Nephron progenitor cell (in vitro differentiated cells): ENCODE measurements at regions not wholly inside any gene's neighbourhood (a gene's known extent, or its start where the extent isn't known, plus 50 kb on each side); places are given as distances from the start of the nearest gene placed in this dataset.

ENCODE experiments used
- DNase-seq: peaks from one replicate; pipeline ENCODE4 v3.0.0; 2021
- H3K27ac Mint-ChIP-seq: 2 replicates; pipeline ENCODE4 v1.8.0; 2021; ENCODE audit warnings: mild to moderate bottlenecking, moderate library complexity, mixed read lengths
- H3K27me3 Mint-ChIP-seq: 2 replicates; pipeline ENCODE4 v1.8.0; 2021; ENCODE audit warnings: mild to moderate bottlenecking, low read depth, mixed read lengths; ENCODE audit not compliant: poor library complexity
- H3K36me3 Mint-ChIP-seq: 2 replicates; pipeline ENCODE4 v1.8.0; 2021; ENCODE audit warnings: low read depth, mixed read lengths
- H3K4me1 Mint-ChIP-seq: 2 replicates; pipeline ENCODE4 v1.8.0; 2021; ENCODE audit warnings: mixed read lengths
- H3K4me3 Mint-ChIP-seq: 2 replicates; pipeline ENCODE4 v1.8.0; 2021; ENCODE audit warnings: mild to moderate bottlenecking, moderate library complexity, mixed read lengths
- H3K9me3 Mint-ChIP-seq: 2 replicates; pipeline ENCODE4 v1.8.0; 2021; ENCODE audit warnings: mild to moderate bottlenecking, moderate library complexity, mixed read lengths
- CTCF ChIP-seq: fragments of 200-600 bp; sonication (generic); IDR thresholded peaks from 2 replicates; pipeline ENCODE4 v1.5.0; 2021; ENCODE audit warnings: antibody characterized with exemption

- H3K36me3 Mint-ChIP-seq = no peaks in the 10 kb centered on the region
- H3K27ac Mint-ChIP-seq = no peak overlapping the region
- no peak for TF ChIP-seq CTCF
- no peaks in the 10 kb centered on the region for H3K4me1 Mint-ChIP-seq
- no peaks in the 10 kb centered on the region for H3K27me3 Mint-ChIP-seq
- H3K4me3 Mint-ChIP-seq = no peak overlapping the region
- no peaks in the 10 kb centered on the region for H3K9me3 Mint-ChIP-seq
- no peak for DNase-seq
Measured at GRCh38 chr6:92024110-92024509, 1395.2 kb downstream of the EPHA7 start.

GRCh38 chr6:92023410-92023966 lies 1395.9 kb downstream of the EPHA7 start:
- Mint-ChIP-seq H3K36me3 (no peaks in the 10 kb centered on the region), H3K4me1 (no peaks in the 10 kb centered on the region), H3K9me3 (no peaks in the 10 kb centered on the region), H3K27me3 (no peaks in the 10 kb centered on the region), H3K27ac (no peak overlapping the region), H3K4me3 (no peak overlapping the region)
- TF ChIP-seq CTCF = no peak
- no peak for DNase-seq

GRCh38 chr6:92011681-92012245 lies 1407.6 kb downstream of the EPHA7 start:
- TF ChIP-seq CTCF = no peak
- H3K4me1 Mint-ChIP-seq = no peaks in the 10 kb centered on the region
- H3K4me3 Mint-ChIP-seq = no peak overlapping the region
- H3K27ac Mint-ChIP-seq = no peak overlapping the region
- DNase-seq = no peak
- peaks cover 3% of the 10 kb centered on the region for H3K27me3 Mint-ChIP-seq
- H3K9me3 Mint-ChIP-seq = peaks cover 5% of the 10 kb centered on the region
- H3K36me3 Mint-ChIP-seq = no peaks in the 10 kb centered on the region

- no peaks in the 10 kb centered on the region for H3K9me3 Mint-ChIP-seq
- H3K4me1 Mint-ChIP-seq = no peaks in the 10 kb centered on the region
- no peaks in the 10 kb centered on the region for H3K27me3 Mint-ChIP-seq
- no peak for TF ChIP-seq CTCF
- DNase-seq = no peak
- no peak overlapping the region for H3K4me3 Mint-ChIP-seq
- no peak overlapping the region for H3K27ac Mint-ChIP-seq
- H3K36me3 Mint-ChIP-seq = no peaks in the 10 kb centered on the region
Measured at GRCh38 chr6:92008757-92009502, 1410.4 kb downstream of the EPHA7 start.

GRCh38 chr6:92000112-92000511 lies 1413.2 kb upstream of the MAP3K7 start:
- Mint-ChIP-seq H3K36me3 (no peaks in the 10 kb centered on the region), H3K9me3 (peaks cover 7% of the 10 kb centered on the region), H3K4me3 (no peak overlapping the region), H3K27ac (no peak overlapping the region), H3K4me1 (peaks cover 5% of the 10 kb centered on the region), H3K27me3 (no peaks in the 10 kb centered on the region)
- no peak for TF ChIP-seq CTCF
- no peak for DNase-seq
